Testis (tissue), 2 donors: ENCODE measurements at regions not wholly inside any gene's neighbourhood (a gene's known extent, or its start where the extent isn't known, plus 50 kb on each side); places are given as distances from the start of the nearest gene placed in this dataset.

Source experiments
- DNase-seq: peaks from one replicate; pipeline ENCODE4 v3.0.0-alpha.2; 2019
- H3K27ac ChIP-seq, 2 donors: fragments of 200-600 bp; sonication (generic); one replicate each; pipeline ENCODE4 v1.5.1; 2019
- H3K27me3 ChIP-seq: fragments of 200-600 bp; sonication (generic); one replicate; pipeline ENCODE4 v1.5.1; 2019
- H3K36me3 ChIP-seq: fragments of 200-600 bp; sonication (generic); one replicate; pipeline ENCODE4 v1.5.1; 2017; ENCODE audit warnings: low read depth; ENCODE audit errors: missing control alignments
- H3K4me1 ChIP-seq: fragments of 200-600 bp; sonication (generic); one replicate; pipeline ENCODE4 v1.5.1; 2019
- H3K4me3 ChIP-seq, 2 donors: fragments of 200-600 bp; sonication (generic); one replicate each; pipeline ENCODE4 v1.5.1; 2017 to 2019
- H3K9me3 ChIP-seq: fragments of 200-600 bp; sonication (generic); one replicate; pipeline ENCODE4 v1.5.1; 2017
- CTCF ChIP-seq, 3 experiments: fragments of 450-650 bp in 2 of 3; fragments of 200-600 bp in 1 of 3; sonication (generic) in 1 of 3; IDR thresholded peaks; one replicate each; pipeline ENCODE4 v1.5.1; 2016 to 2019; ENCODE audit warnings: antibody characterized with exemption in 3 of 3, mild to moderate bottlenecking in 2 of 3, moderate library complexity in 1 of 3
- POLR2A ChIP-seq: fragments of 450-650 bp; IDR thresholded peaks from one replicate; pipeline ENCODE4 v1.6.1; 2017; ENCODE audit warnings: antibody characterized with exemption, mild to moderate bottlenecking, moderate library complexity
- WGBS, 2 donors: methylation state at CpG; one replicate each; pipeline ENCODE4 v1.1.5; 2018; 5-methylcytosine and 5-hydroxymethylcytosine counted together
- intact Hi-C: fragments of 100-400 bp; cut with DNase I; formaldehyde crosslinking; loops from one replicate; pipeline ENCODE4 v1.15.1; 2023; ENCODE audit warnings: low total_unique reads

GRCh38 chr18:53991805-53992204, 232.7 kb downstream of the MBD2 start:
- Histone ChIP-seq H3K4me3 (no peak overlapping the region), H3K9me3 (no peaks in the 10 kb centered on the region), H3K27me3 (no peaks in the 10 kb centered on the region), H3K4me1 (no peaks in the 10 kb centered on the region), H3K36me3 (no peaks in the 10 kb centered on the region), H3K27ac (no peak overlapping the region)
- no peak for TF ChIP-seq CTCF (IDR thresholded peaks at IDR 0.05)
- no peak for TF ChIP-seq POLR2A
- 70 to 85% methylated on average over 5 of the region's 5 CpGs for WGBS, 2 donors
- no peak for DNase-seq
- intact Hi-C loops, result no loop called here

- no peak for TF ChIP-seq POLR2A
- TF ChIP-seq CTCF (IDR thresholded peaks at IDR 0.05), result no peak
- Histone ChIP-seq H3K27ac (no peak overlapping the region), H3K9me3 (no peaks in the 10 kb centered on the region), H3K4me3 (no peak overlapping the region), H3K4me1 (no peaks in the 10 kb centered on the region), H3K36me3 (no peaks in the 10 kb centered on the region), H3K27me3 (no peaks in the 10 kb centered on the region)
- DNase-seq, result no peak
- intact Hi-C loops, result no loop called here
- WGBS, 2 donors, result 50 to 59% methylated on average over 3 of the region's 3 CpGs
Observed at GRCh38 chr18:53991202-53991601, 233.3 kb downstream of the MBD2 start.

GRCh38 chr18:53990485-53990884, 234.0 kb downstream of the MBD2 start:
- Histone ChIP-seq H3K9me3 (no peaks in the 10 kb centered on the region), H3K4me3 (no peak overlapping the region), H3K36me3 (no peaks in the 10 kb centered on the region), H3K27ac (no peak overlapping the region), H3K4me1 (no peaks in the 10 kb centered on the region), H3K27me3 (no peaks in the 10 kb centered on the region)
- intact Hi-C loops, result no loop called here
- WGBS, 2 donors, result 63 to 77% methylated on average over 1 of the region's 1 CpG
- no peak for DNase-seq
- no peak for TF ChIP-seq CTCF (IDR thresholded peaks at IDR 0.05)
- no peak for TF ChIP-seq POLR2A

GRCh38 chr18:53984021-53984420, 240.4 kb downstream of the MBD2 start:
- Histone ChIP-seq H3K27ac (no peak overlapping the region), H3K36me3 (no peaks in the 10 kb centered on the region), H3K4me3 (no peak overlapping the region), H3K4me1 (no peaks in the 10 kb centered on the region), H3K9me3 (no peaks in the 10 kb centered on the region), H3K27me3 (no peaks in the 10 kb centered on the region)
- DNase-seq, result no peak
- intact Hi-C loops, result no loop called here
- 73 to 93% methylated on average over 3 of the region's 3 CpGs for WGBS, 2 donors
- TF ChIP-seq CTCF (IDR thresholded peaks at IDR 0.05), result no peak
- TF ChIP-seq POLR2A, result no peak

- no peaks in the 10 kb centered on the region for H3K4me1 ChIP-seq
- 96 to 100% methylated on average over 1 of the region's 1 CpG for WGBS, 2 donors
- H3K27me3 ChIP-seq, result no peaks in the 10 kb centered on the region
- no peak for DNase-seq
- no peak overlapping the region for H3K27ac ChIP-seq
- H3K9me3 ChIP-seq, result no peaks in the 10 kb centered on the region
- TF ChIP-seq POLR2A, result no peak
- TF ChIP-seq CTCF (IDR thresholded peaks at IDR 0.05), result no peak
- H3K36me3 ChIP-seq, result no peaks in the 10 kb centered on the region
- no peak overlapping the region for H3K4me3 ChIP-seq
- intact Hi-C loops, result no loop called here
Observed at GRCh38 chr18:53971331-53971730, 253.1 kb downstream of the MBD2 start.
